H1 (cell line): ENCODE measurements at regions not wholly inside any gene's neighbourhood (a gene's known extent, or its start where the extent isn't known, plus 50 kb on each side); places are given as distances from the start of the nearest gene placed in this dataset.

Experiments used
- CTCF ChIA-PET: fragments of 300-600 bp; sonication (Branson Sonifier 250); formaldehyde crosslinking; loops from one replicate; lab custom pipeline; 2021; ENCODE audit not compliant: partially characterized antibody; lab: Charles Lee
- POLR2A ChIA-PET: fragments of 300-600 bp; sonication (Branson Sonifier 250); formaldehyde crosslinking; loops from one replicate; lab custom pipeline; 2021; ENCODE audit warnings: inconsistent platforms; ENCODE audit not compliant: partially characterized antibody; lab: Charles Lee
- DNase-seq, 2 experiments: peaks; one replicate each; pipeline versions ENCODE4 v3.0.0 to v3.0.0-alpha.2; 2010 to 2022; ENCODE audit warnings: low spot score in 2 of 2, low read depth in 1 of 2, mixed read lengths in 1 of 2
- FAIRE-seq: peaks from 2 replicates; lab custom pipeline; 2011; peaks lifted over from hg19 to GRCh38; lab: Jason Lieb, UNC
- H2AFZ ChIP-seq: 2 replicates; pipeline ENCODE4 v1.8.1; 2012; ENCODE audit warnings: low read length, inconsistent platforms
- H2AK5ac ChIP-seq: 2 replicates; pipeline ENCODE4 v1.6.1; 2013; ENCODE audit warnings: low read depth, low read length
- H2BK120ac ChIP-seq: replicated peaks from 2 replicates; pipeline ENCODE3; 2013; ENCODE audit warnings: low read depth, low read length, inconsistent platforms
- H2BK12ac ChIP-seq: 2 replicates; pipeline ENCODE4 v1.6.1; 2013; ENCODE audit warnings: low read depth, low read length
- H2BK15ac ChIP-seq: 2 replicates; pipeline ENCODE4 v1.6.1; 2013; ENCODE audit warnings: low read length
- H2BK20ac ChIP-seq: 2 replicates; pipeline ENCODE4 v1.6.1; 2013; ENCODE audit warnings: low read length
- H2BK5ac ChIP-seq: 2 replicates; pipeline ENCODE4 v1.6.1; 2013; ENCODE audit warnings: low read depth, low read length
- H3K14ac ChIP-seq: 2 replicates; pipeline ENCODE4 v1.6.1; 2013; ENCODE audit warnings: inconsistent platforms; ENCODE audit not compliant: insufficient read length
- H3K18ac ChIP-seq: 2 replicates; pipeline ENCODE4 v1.6.1; 2013; ENCODE audit warnings: low read length; ENCODE audit errors: extremely low read depth
- H3K23ac ChIP-seq: 2 replicates; pipeline ENCODE4 v1.6.1; 2013; ENCODE audit warnings: inconsistent platforms; ENCODE audit not compliant: insufficient read length
- H3K23me2 ChIP-seq: 2 replicates; pipeline ENCODE4 v1.6.1; 2013; ENCODE audit warnings: low read depth, low read length
- H3K27ac ChIP-seq: 2 replicates; pipeline ENCODE4 v1.6.1; 2011; ENCODE audit warnings: low read depth, low read length, inconsistent platforms
- H3K27me3 ChIP-seq, 4 experiments: replicated peaks in 1 of 4; 1 replicate in 1 of 4; 2 replicates in 3 of 4; pipeline versions ENCODE4 v1.6.1 to v1.8.1; 2011 to 2013; ENCODE audit warnings: low read length in 3 of 4, mild to moderate bottlenecking in 3 of 4, inconsistent platforms in 2 of 4, mixed read lengths in 2 of 4, moderate library complexity in 1 of 4; ENCODE audit not compliant: control insufficient read depth in 3 of 4, insufficient read depth in 3 of 4; ENCODE audit errors: extremely low read depth in 1 of 4
- H3K36me3 ChIP-seq, 4 experiments: 2 replicates each; pipeline versions ENCODE4 v1.6.1 to v1.8.1; 2011 to 2013; ENCODE audit warnings: mild to moderate bottlenecking in 4 of 4, low read length in 3 of 4, moderate library complexity in 2 of 4, control low read depth in 1 of 4, inconsistent platforms in 1 of 4; ENCODE audit not compliant: insufficient read depth in 4 of 4, control insufficient read depth in 2 of 4
- H3K4ac ChIP-seq: replicated peaks from 2 replicates; pipeline ENCODE3; 2013; ENCODE audit warnings: low read length, low read depth, mixed read lengths, inconsistent platforms; ENCODE audit not compliant: insufficient read length
- H3K4me1 ChIP-seq, 4 experiments: replicated peaks in 1 of 4; 1 replicate in 1 of 4; 2 replicates in 3 of 4; pipeline versions ENCODE4 v1.6.1 to v1.8.1; 2011 to 2013; ENCODE audit warnings: low read length in 3 of 4, inconsistent platforms in 2 of 4, mixed read lengths in 1 of 4; ENCODE audit not compliant: insufficient read depth in 4 of 4, control insufficient read depth in 3 of 4
- H3K4me2 ChIP-seq, 2 experiments: 2 replicates each; pipeline versions ENCODE4 v1.6.1 to v1.8.1; 2011 to 2013; ENCODE audit warnings: low read depth in 2 of 2, low read length in 2 of 2, control low read depth in 1 of 2, inconsistent platforms in 1 of 2, mild to moderate bottlenecking in 1 of 2; ENCODE audit not compliant: insufficient read depth in 1 of 2
- H3K4me3 ChIP-seq, 4 experiments: fragments of 200-600, 300-600 bp in 1 of 4; sonication (generic), shearing (Covaris generic), sonication (Bioruptor Twin) in 1 of 4; 2 replicates each; pipeline versions ENCODE4 v1.5.1 to v1.8.1; 2011 to 2016; ENCODE audit warnings: low read length in 4 of 4, low read depth in 3 of 4, control low read depth in 2 of 4, inconsistent platforms in 2 of 4, mild to moderate bottlenecking in 2 of 4, mixed read lengths in 1 of 4, moderate library complexity in 1 of 4; ENCODE audit not compliant: insufficient read depth in 2 of 4; ENCODE audit errors: extremely low read depth in 1 of 4
- H3K56ac ChIP-seq: replicated peaks from 2 replicates; pipeline ENCODE3; 2013; ENCODE audit warnings: low read depth, mild to moderate bottlenecking, mixed read lengths, low read length, inconsistent platforms; ENCODE audit not compliant: insufficient read length
- H3K79me1 ChIP-seq: 2 replicates; pipeline ENCODE4 v1.6.1; 2013; ENCODE audit warnings: low read depth, low read length, control low read depth
- H3K79me2 ChIP-seq, 2 experiments: 2 replicates each; pipeline versions ENCODE4 v1.6.1 to v1.8.1; 2012 to 2013; ENCODE audit warnings: low read length in 2 of 2, mild to moderate bottlenecking in 2 of 2, inconsistent platforms in 1 of 2; ENCODE audit not compliant: insufficient read depth in 2 of 2, control insufficient read depth in 1 of 2
- H3K9ac ChIP-seq, 4 experiments: replicated peaks in 1 of 4; 1 replicate in 1 of 4; 2 replicates in 3 of 4; pipeline versions ENCODE4 v1.6.1 to v1.8.1; 2011 to 2013; ENCODE audit warnings: low read depth in 3 of 4, low read length in 3 of 4, control low read depth in 2 of 4, mild to moderate bottlenecking in 2 of 4, moderate library complexity in 2 of 4, inconsistent platforms in 1 of 4; ENCODE audit errors: extremely low read depth in 1 of 4
- H3K9me3 ChIP-seq, 2 experiments: 2 replicates each; pipeline versions ENCODE4 v1.6.1 to v1.8.1; 2012 to 2013; ENCODE audit warnings: mild to moderate bottlenecking in 2 of 2, moderate library complexity in 2 of 2, control low read depth in 1 of 2, inconsistent platforms in 1 of 2, low read depth in 1 of 2, low read length in 1 of 2, mixed read lengths in 1 of 2; ENCODE audit not compliant: insufficient read depth in 2 of 2
- H4K20me1 ChIP-seq, 2 experiments: replicated peaks in 1 of 2; 2 replicates each; pipeline versions ENCODE3 to v1.8.1; 2011 to 2013; ENCODE audit warnings: inconsistent platforms in 2 of 2, low read length in 2 of 2, mild to moderate bottlenecking in 1 of 2; ENCODE audit not compliant: insufficient read depth in 2 of 2, control insufficient read depth in 1 of 2
- H4K5ac ChIP-seq: 2 replicates; pipeline ENCODE4 v1.6.1; 2013; ENCODE audit warnings: low read length, low read depth, mixed read lengths, inconsistent platforms; ENCODE audit not compliant: insufficient read length
- H4K8ac ChIP-seq: 2 replicates; pipeline ENCODE4 v1.8.0; 2013; ENCODE audit warnings: mild to moderate bottlenecking, moderate library complexity, low read length, inconsistent platforms; ENCODE audit not compliant: insufficient read depth; ENCODE audit errors: extremely low read depth
- H4K91ac ChIP-seq: replicated peaks from 2 replicates; pipeline ENCODE3; 2013; ENCODE audit warnings: low read length, mixed read lengths, inconsistent platforms; ENCODE audit not compliant: insufficient read length
- CBX5 ChIP-seq: fragments of 300-800, 300-1000 bp; sonication (generic); IDR thresholded peaks from 2 replicates; pipeline ENCODE4 v1.7.1; 2016; ENCODE audit warnings: antibody characterized with exemption, low read length, low read depth
- CTBP2 ChIP-seq: IDR thresholded peaks from 2 replicates; pipeline ENCODE4 v1.7.0; 2011; ENCODE audit warnings: borderline replicate concordance, mild to moderate bottlenecking, moderate library complexity, mixed read lengths, low read length; ENCODE audit not compliant: insufficient read depth, insufficient read length
- GTF2F1 ChIP-seq: IDR thresholded peaks from 2 replicates; pipeline ENCODE4 v1.6.1; 2012; ENCODE audit warnings: low read depth, low read length, improper control_type of control experiment, borderline replicate concordance
- NANOG ChIP-seq: IDR thresholded peaks from 2 replicates; pipeline ENCODE4 v1.6.1; 2011; ENCODE audit warnings: low read length, low read depth, mild to moderate bottlenecking, inconsistent platforms; ENCODE audit not compliant: insufficient read depth, poor library complexity, severe bottlenecking
- RFX5 ChIP-seq: IDR thresholded peaks from 2 replicates; pipeline ENCODE4 v1.6.1; 2011; ENCODE audit warnings: low read depth, low read length, improper control_type of control experiment, borderline replicate concordance
- RXRA ChIP-seq: IDR thresholded peaks from 2 replicates; pipeline ENCODE4 v1.6.1; 2011; ENCODE audit warnings: low read depth, mild to moderate bottlenecking, low read length, moderate library complexity; ENCODE audit not compliant: insufficient read depth
- SRF ChIP-seq: IDR thresholded peaks from 2 replicates; pipeline ENCODE4 v1.6.1; 2011; ENCODE audit warnings: mild to moderate bottlenecking, low read depth, low read length, moderate library complexity
- TAF7 ChIP-seq: optimal IDR thresholded peaks from 2 replicates; pipeline ENCODE3; 2011; ENCODE audit warnings: low read depth, mild to moderate bottlenecking, inconsistent platforms, low read length, moderate library complexity, borderline replicate concordance
- ZNF274 ChIP-seq: IDR thresholded peaks from 2 replicates; pipeline ENCODE4 v1.7.0; 2012; ENCODE audit warnings: low read length, borderline replicate concordance; ENCODE audit errors: extremely low read depth
- WGBS, 2 experiments: shearing (Covaris generic) in 1 of 2; methylation state at CpG; one replicate each; pipeline versions ENCODE4 v1.1.6 to v1.1.7; 2013 to 2015; ENCODE audit warnings: low lambda C conversion rate in 2 of 2, mixed read lengths in 2 of 2, inconsistent platforms in 1 of 2, low coverage in 1 of 2, missing lambda C conversion rate in 1 of 2; ENCODE audit not compliant: insufficient replicate concordance in 2 of 2, insufficient coverage in 1 of 2, insufficient read length in 1 of 2; ENCODE audit errors: extremely low coverage in 1 of 2, missing lambda C conversion rate in 1 of 2; 5-methylcytosine and 5-hydroxymethylcytosine counted together

GRCh38 chr13:111625526-111626315 lies 305.3 kb downstream of the TEX29 start:
- Histone ChIP-seq H3K4me2 (no peak overlapping the region), H3K4me1 (peaks cover 0 to 4% (median 0%) of the 10 kb centered on the region in 4 experiments; a peak in 1 of 7 replicates), H2BK5ac (no peak overlapping the region), H2AFZ (no peak overlapping the region), H3K14ac (no peak overlapping the region), H2AK5ac (no peak overlapping the region), H3K23ac (no peak overlapping the region), H3K79me1 (no peaks in the 10 kb centered on the region), H2BK12ac (no peak overlapping the region), H4K8ac (no peak overlapping the region), H3K4ac (no peak overlapping the region), H4K5ac (no peak overlapping the region), H3K9me3 (no peaks in the 10 kb centered on the region), H3K18ac (no peak overlapping the region), H2BK15ac (no peak overlapping the region), H3K27me3 (no peaks in the 10 kb centered on the region; a peak in 1 of 7 replicates), H4K20me1 (peaks cover 0 to 10% of the 10 kb centered on the region in 2 experiments), H4K91ac (no peak overlapping the region), H3K79me2 (no peaks in the 10 kb centered on the region), H3K23me2 (peaks cover 10% of the 10 kb centered on the region; the same call in 1 of the 2 replicates), H2BK120ac (no peak overlapping the region), H2BK20ac (no peak overlapping the region), H3K9ac (no peak overlapping the region), H3K36me3 (no peaks in the 10 kb centered on the region), H3K56ac (no peak overlapping the region), H3K27ac (no peak overlapping the region), H3K4me3 (no peak overlapping the region)
- no peak for TF ChIP-seq NANOG
- TF ChIP-seq RFX5, result no peak
- TF ChIP-seq TAF7, result no peak
- TF ChIP-seq ZNF274, result no peak
- no peak for TF ChIP-seq SRF
- TF ChIP-seq GTF2F1, result no peak
- no peak for TF ChIP-seq CTBP2
- TF ChIP-seq CBX5, result no peak
- no peak for TF ChIP-seq RXRA
- ChIA-PET POLR2A (no interaction called here), CTCF (interaction anchor here (0.6 to 1.3 kb wide), 3 partner anchors 11 to 121 kb away, joined by 3 read pairs; no protein-coding TSS in a partner anchor)
- FAIRE-seq (no peak), DNase-seq (no peak)
- 92% methylated on average over 13 of the region's 13 CpGs; no CpG with 5 or more reads in 1 of the 2 experiments for WGBS, 2 experiments
